TTC549 (cell line): ENCODE measurements at regions not wholly inside any gene's neighbourhood (a gene's known extent, or its start where the extent isn't known, plus 50 kb on each side); places are given as distances from the start of the nearest gene placed in this dataset.

ENCODE experiments used
- FAIRE-seq: peaks from 2 replicates; lab custom pipeline; 2012; peaks lifted over from hg19 to GRCh38; lab: Jason Lieb, UNC

DNA sequence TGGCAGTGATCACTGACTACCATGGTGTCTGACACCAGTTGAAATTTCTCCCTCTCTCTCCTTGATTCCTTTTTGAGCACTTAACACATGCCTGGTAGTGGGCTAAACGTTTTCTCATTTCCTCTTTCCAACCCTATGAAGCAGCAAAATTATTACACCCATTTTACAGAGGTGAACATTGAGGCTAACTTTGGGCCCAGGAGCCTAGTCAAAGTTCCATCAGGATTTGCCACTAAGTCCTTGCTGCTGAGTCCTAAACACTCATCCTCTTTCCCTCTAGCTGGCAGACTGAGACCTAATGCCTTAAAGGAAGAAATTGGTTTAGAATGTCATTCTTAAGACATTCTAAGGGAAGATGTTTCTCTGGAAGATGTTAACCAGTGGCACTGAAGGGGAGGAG, 74.7 kb upstream of the IRX3 start:
- FAIRE-seq: no peak

DNA sequence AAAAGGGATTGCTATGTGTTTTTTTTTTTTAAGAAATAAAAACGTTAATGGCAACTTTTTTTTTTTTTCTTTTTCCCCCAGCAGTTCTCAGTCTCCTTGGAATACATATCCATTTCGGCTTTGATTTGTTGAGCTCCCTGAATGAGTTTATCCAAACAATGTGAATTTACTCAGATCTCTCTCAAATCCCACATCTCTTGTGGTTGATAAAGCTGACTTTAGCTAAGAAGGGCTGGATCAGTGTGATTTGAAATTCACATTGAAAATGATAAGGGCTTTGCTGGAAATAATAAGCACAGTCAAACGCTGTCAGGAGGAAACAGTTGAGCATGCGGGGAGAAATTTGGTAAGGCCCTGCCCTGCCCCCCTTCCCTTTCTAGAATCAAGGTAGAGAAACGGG, 74.1 kb upstream of the IRX3 start:
- FAIRE-seq: no peak

DNA sequence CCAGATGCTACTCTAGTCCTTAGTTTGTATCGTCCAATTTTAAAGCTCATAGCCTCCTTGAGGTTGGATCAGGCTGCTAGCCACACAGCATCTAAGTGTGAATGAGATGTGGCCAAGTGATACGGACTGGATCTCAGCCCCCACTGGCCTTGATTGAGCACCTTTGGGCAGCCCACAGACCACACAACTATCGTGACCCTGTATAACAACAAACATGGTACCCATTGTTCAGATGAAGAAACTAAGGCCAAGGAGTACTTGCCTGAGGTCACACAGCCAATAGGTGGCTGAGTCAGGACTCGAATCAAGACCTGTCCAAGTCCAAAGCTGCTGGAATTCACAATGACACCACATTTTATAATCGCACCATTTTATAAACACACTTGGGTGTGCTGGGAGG, 73.0 kb upstream of the IRX3 start:
- no peak for FAIRE-seq

DNA sequence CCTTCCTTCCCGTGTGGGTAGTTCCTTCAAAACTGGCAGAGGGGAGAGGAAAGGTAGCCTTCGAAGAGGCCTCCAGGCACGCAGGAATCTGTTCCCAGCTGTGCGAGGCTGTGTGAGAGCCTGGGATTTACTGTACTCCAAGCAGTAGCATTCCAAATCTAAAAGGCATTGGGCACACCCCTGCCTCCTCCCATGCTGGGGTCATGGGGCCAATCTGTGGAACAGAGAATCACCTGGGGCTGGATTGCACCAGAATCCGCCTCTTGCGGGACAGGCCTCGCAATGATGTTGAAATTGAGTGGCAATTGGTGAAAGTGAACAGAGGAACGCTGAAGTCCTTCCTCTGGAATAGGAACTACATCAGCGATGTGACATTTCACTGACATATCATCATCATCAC, 72.5 kb upstream of the IRX3 start:
- no peak for FAIRE-seq

DNA sequence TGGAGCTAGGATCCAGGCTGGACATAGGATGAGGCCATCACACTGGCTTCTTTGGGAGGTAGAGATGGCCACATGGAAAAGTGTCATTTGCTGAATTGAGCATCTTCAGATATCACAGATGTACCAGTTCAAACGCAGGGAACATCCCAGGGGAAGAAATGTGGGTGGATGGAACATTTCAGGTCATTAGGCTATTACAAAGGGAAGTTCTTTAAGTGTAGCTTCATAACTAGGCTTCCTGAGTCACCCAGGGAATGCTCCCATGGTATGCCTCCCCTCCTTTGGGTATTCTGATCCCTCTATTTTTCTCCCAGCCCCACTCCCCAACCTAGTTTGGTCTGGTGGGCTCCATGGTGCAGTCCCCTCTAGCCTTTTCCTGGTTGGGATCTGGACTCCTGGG, 69.8 kb upstream of the IRX3 start:
- FAIRE-seq: no peak

DNA sequence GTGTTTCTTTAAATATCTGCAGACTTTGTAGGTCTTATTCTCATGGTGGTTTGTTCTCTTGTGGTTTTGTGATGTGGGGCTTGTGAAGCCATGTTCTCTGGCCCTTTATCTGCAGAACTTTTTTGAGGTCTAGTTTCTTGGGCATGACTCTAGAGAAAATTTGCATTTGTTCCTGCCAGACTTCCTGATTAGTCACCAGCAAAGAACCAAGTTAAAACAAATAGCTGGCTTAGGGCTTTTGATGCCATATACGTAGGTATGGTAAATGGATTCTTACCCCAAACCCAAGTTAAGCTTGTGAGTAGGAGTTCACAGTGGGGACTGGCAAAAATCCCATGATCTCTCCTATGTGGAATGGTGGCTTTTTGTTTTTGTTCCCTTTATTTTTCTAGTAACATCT, 68.7 kb upstream of the IRX3 start:
- FAIRE-seq: no peak

DNA sequence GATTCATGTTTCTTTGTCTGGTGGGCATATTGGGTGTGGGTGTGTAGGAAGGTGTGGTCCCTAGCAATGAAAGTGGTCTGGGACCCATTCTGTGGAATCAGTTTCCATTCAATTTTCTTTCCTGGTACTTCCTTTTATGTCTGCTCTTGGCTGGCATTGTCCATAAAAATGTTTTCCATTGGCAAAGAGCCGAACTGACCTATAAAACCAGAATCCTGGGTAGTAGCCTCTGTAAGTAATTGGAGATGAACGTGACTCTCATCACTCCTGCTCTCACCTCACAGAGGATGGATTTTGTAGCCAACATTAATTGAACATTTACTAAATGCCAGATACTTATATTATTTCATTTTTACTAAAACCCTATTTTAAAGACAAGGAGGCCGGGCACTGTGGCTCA, 66.5 kb upstream of the IRX3 start:
- FAIRE-seq: no peak

DNA sequence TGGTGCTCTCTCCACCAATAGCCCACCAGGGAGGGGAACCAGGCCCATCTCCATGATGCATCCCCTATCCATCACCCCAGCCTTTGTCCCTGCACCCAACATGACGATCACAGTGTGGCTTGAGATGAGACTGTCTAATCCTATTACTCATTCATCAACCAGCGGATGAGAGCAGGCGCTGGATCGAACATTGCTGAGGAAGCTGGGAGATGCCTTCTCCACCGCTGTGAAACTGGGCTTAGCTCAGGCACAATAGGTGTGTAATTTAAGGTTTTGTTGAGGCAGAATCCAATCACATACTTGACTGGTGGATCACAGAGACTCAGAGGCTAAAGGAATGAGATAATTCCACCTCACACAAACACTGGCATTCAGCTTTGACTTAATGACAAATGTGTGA, 64.6 kb upstream of the IRX3 start:
- no peak for FAIRE-seq

DNA sequence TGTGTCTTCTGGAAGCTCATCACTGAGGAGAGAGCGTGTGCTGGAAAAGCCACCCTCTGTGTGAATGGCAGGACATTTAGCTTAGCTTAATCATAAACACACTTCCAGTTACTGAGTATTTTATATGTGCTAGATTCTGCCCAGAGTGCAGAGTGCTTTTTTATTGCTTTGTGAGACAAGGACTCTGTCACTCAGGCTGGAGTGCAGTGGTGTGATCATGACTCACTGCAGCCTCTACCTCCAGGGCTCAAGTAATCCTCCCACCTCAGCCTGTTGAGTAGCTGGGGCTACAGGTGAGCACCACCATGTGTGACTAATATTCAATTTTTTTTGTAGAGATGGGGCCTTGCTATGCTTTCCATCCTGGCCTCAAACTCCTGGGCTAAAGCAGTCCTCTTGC, 61.4 kb upstream of the IRX3 start:
- FAIRE-seq: no peak

DNA sequence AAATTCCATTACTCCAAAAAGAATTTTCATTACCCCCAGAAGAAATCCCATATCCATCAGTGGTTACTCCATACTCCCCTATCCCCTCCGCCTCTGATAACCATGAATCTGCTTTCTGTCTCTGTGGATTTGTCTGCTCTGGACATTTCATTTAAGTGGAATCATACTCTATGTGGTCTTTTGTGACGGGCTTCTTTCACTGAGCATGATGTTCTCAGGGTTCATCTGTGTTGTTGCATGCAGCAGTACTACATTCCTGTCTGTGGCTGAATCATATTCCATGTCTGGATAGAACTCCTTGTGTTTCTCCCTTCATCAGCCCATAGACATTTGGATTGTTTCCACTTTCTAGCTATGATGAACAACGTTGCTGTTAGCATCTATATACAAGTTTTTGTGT, 59.5 kb upstream of the IRX3 start:
- FAIRE-seq: no peak

DNA sequence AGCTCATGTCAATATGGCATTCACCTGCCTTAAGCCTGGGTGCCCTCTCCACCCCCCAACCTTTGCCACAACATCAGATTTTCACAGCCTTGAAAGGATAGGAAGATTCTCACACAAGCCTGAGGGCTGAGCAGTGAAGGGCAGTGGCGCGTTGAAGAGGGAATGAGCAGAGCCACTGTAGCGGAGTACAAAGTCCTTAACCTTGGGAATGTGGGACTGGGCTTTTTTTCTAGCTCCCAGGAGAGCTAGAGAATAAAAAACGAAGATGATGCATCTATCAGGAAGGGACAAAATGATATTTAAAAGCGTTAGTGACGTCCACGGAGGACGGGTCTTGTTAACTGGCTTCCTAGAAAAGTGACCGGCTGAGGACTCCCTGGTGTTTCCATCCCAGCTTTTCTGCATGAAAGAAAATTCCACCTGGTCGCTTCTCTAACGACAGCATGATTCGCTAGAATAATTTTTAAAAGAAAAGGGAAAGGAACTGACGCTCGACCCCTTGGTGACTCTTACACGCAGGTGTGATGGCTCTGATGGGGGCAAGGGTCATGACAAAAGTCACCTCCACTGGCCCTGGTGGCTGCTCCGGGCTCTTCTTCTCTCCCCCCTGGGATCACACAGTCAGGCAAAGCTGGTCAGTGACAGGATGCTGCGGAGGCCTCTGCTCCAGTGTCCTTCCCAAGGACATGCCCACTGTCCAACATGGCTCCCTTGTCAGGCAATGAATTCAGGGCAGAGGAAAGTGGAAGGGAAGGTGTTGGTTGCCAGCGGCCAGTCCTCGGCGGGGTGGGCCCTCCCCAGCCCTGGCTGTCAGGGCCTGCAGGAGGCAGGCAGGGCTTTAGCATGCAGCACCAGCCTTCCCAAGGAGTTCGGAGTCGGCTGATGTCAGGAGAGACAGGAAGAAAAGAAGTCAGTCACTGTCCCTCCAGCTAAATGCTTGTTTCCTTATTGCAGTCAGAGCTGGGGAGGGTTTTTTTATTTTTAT, 58.4 kb upstream of the IRX3 start:
- FAIRE-seq: no peak

DNA sequence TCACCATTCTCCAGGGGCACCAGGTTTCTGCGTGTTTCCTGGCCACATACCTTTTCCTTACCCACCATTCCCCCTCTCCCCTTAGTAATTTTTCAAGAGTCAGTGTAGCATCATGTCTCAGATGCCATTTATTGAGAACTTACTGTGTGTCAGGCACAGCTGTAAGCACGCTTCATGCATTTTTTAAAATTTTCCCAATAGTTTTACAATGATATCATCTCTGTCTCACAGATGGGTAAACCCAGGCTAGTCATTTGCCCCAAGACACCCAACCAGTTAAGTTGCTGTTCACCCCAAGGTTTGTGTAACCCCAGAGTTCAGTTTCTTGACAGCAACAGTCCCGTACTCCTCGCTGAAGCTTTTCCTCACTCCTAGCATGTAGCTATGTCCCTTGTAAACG, 56.4 kb upstream of the IRX3 start:
- no peak for FAIRE-seq

DNA sequence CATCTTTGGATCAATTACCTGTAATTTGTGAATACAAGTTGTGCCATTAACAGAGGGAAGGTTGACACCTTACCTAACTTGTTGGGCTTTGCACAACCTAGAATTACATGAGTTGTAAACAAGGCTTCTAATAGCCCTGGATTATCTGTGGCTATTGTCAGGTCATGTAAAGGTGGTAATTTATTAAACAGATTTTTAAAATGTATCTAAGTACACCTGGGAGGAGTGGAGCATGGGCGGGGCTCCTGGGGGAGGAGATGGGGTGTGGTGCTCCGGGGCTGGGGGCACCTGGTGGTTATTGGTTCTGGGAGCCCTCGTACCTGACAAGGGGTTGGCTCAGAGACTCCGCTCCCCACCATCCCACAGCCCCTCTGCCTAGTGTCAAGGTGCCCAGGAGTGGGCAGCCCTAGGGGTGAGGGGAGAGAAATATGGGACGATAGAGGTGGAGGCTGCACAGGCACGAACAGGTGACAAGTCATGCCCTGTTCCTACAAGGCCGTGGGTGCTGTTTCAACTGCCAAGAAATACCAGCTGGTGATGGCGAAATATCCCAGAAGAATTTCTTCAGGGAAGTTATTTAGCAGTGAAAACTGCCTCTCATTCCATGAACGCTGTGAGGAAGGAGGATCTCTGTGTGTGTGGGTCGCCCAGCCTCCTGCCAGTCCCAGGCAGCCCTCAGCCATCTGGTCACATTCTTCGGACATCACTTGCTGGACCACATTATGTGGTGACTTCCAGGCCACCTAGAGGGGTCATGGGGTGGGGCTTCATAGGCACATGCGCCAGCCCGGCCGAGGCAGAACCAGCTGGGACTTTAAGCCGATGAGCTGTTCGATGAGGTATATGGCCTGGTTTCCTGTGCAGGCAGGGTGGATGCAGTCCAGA, 55.5 kb upstream of the IRX3 start:
- no peak for FAIRE-seq

DNA sequence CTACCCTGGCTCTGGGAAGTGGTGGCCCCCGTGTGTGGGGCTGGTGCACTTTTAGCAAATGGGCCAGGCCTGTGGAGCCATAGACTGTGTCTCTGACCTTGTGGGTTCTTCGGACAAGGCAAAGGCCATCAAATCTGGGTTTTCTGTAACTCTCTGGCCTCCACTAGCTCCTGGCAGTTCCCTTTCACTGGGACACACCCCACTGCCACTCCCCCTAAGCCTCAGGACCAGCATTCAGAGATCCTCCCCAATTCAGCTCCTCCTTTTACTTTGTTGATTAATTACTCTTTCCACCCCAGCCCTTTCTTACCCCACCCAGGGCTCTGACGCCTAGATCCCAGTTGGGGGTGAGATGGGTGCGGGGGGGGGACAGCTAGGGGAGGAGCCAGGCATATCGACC, 53.9 kb upstream of the IRX3 start:
- no peak for FAIRE-seq

DNA sequence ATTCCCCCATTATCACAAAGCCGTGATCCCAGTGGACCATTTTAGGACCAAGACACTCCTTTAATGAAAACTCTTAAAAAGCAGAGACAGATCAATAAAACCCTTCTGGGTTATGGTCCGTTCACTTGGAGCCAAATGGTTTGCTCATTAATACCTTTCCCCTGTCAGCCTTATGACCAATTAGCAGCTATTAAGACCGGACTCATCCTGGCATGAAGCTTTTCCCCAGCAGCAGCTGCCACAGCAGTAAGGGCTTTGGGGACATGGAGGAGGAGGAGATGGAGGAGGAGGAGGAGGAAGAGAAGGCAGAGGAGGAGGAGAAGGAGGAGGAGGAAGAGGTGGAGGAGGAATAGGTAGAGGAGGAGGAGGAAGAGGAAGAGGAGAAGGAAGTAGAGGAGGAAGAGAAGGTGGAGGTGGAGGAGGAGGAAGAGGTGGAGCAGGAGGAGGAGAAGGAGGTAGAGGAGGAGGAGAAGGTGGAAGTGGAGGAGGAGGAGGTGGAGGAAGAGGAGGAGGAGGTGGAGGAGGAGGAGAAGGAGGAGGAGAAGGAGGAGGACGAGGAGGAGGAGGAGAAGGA, 50.1 kb upstream of the IRX3 start:
- FAIRE-seq: no peak
